NCI-H1694 treated with DMSO at 0.1 percent for 48 hours (cell line): ENCODE measurements at regions not wholly inside any gene's neighbourhood (a gene's known extent, or its start where the extent isn't known, plus 50 kb on each side); places are given as distances from the start of the nearest gene placed in this dataset.

ENCODE experiments used
- DNase-seq: peaks from one replicate; lab custom pipeline; 2025; lab: John Stamatoyannopoulos, UW

- no peak for DNase-seq
Measured at GRCh38 chr12:105705235-105705634, 374.7 kb downstream of the C12orf75 start.

GRCh38 chr12:105705765-105706164 lies 375.3 kb downstream of the C12orf75 start:
- DNase-seq, result peak; percentile 42

DNA sequence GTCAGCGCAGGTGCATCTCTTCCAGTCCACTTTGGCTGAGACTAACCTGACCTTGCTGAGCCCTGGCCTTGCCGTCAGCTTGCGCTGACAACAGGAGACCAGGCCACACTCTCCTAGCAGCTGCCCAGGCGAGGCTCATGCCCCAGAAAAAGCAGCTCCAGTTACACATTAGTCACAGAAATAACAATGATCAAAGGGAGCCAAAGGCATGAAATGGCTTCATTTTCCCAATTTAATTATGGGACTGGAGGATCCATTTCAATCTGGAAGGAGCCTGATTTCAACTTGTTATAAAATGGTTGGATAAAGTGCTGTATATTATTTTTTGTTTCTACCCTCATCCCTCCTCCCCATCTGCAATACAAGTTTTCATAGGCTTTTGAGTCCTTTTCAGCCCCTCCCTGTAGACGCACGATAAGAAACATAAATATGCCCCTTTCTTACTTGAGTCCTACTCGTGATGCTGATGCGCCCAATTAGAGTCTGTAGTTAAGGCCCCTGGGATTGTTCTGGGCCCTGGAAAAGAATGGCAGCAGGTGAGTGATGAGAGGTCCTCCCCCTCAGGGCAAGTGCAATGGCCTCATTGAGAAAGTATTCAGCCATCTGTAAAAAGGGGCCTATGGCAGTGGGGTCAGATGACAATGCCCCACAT lies 376.0 kb downstream of the C12orf75 start:
- DNase-seq, result no peak

DNA sequence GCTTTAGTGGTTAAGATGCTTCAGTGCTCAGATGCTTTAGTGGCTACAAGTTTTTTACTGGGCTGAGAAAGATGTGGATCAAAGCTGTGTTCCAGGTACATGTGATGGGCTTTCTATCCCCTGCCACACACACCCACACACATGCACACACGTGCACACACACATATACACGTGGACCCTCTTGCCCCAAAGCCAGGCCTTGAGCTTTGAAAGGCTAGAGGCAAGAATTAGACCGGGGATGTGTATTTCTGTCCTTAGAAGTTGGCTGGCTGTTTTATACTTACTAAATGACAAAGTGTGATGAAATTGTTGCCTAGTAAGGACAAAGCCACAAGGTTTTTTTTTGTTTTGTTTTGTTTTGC lies 376.5 kb downstream of the C12orf75 start:
- no peak for DNase-seq

- no peak for DNase-seq
Measured at GRCh38 chr12:105713606-105714305, 383.3 kb downstream of the C12orf75 start.

DNA sequence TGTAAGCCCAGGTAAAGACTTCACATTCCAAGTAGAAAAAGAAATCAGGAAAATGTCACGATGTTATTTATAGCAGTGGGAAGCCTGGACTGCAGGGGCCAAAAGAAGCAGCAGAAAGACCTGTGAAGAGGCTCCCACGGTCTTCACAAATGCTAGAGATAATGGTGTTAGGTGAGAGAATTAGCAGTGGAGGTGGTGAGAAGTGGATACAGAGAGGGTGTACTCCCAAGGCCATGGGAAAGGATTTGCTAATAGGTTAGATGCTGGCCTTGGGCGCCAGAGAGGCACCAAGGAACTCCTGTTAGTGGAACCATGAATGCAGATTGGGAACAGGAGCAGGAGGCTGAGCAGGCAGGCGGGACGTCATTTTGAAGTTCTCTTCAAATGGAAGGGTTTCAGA lies 386.1 kb downstream of the C12orf75 start:
- no peak for DNase-seq

DNA sequence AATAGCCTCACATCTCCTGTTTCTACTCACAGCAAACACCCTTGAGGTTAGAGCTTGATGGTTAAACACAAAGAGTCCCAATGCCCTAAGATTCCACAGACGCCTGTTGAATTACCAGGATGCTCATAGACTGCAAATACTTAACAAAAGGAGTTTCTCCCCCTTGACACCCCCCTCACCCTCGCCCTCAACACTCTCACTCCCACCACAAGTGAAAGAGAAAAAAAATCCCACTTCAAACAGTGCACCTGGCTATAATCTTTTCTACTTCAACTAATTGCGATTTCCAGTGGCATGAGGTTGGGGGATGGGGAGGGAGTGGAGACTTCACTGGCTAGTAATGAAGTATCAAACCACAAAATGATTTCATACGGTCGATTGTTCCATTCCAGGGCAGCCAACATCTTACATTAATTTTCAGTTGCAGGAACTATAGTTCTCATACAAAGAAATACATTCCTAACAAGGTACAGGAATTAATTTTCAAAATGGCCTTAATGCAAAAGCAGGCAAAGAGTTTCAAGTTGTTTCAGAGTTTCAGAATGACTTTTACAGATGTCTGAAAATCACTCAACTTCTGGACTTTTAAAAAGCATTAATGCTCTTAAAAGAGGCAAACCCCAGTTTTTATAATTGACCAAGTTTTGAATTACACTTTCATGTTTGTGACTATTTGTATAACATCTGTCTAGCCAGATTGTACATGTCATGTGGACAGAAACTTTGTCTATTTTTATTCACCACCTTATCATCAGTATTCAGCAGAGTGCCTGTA lies 390.7 kb downstream of the C12orf75 start:
- DNase-seq, result peak; percentile 7

- DNase-seq, result no peak
Measured at GRCh38 chr12:105721891-105722290, 391.4 kb downstream of the C12orf75 start.

DNA sequence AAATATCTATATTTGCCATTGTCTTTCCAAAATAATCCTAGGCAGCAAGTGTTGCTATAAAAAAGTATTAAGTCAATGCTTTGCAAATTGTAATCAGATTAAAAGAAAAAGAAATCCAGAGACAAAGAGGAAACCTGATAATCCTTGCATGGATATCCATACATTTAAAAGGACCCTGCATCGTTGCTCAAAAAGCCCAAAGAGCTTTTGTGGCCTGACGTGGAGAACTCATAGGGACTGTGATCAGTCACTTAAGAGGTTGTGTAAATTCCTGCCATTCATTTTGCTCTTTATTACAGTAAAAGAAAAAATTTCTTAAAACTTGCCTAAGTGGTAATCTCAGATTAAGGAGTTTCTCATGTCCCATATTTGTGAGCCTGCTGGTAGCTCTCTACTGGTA lies 392.6 kb downstream of the C12orf75 start:
- no peak for DNase-seq

DNA sequence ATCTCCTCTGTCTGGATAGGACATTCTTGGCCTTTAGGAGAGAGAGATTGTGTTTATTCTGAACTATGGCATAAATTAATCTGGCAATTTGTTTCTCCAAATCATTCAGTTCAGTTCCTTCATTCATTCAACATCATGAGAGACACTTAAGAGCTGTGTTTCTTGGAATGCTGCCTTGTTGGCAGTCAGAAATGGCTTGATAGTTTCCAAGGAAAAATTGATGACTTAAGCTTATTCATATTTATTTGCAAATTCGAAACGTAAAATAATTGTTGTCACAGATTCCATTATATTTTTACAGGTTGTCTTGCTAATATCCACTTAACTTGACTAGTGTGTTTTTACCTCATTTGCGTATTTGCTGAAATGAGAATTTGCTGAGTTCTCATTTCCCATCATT lies 393.0 kb downstream of the C12orf75 start:
- no peak for DNase-seq

DNA sequence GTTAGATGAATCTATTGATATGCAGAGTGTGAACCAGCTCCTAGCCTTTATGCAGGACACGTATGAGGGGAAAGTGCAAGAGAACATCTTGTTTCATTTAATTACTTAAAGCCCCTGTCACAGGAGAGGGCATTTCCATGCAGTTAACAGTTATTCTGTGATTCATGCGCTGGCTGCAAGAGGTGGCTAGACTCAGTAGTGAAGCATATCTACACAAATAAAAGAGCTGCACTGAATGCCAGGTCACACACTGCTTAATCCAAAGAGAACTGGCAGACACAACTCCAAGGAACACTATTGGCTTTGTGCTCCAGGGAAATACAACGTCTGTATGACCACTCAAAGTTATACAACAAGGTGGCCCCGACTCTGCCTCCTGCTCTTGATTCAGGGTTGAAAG lies 394.1 kb downstream of the C12orf75 start:
- no peak for DNase-seq

DNA sequence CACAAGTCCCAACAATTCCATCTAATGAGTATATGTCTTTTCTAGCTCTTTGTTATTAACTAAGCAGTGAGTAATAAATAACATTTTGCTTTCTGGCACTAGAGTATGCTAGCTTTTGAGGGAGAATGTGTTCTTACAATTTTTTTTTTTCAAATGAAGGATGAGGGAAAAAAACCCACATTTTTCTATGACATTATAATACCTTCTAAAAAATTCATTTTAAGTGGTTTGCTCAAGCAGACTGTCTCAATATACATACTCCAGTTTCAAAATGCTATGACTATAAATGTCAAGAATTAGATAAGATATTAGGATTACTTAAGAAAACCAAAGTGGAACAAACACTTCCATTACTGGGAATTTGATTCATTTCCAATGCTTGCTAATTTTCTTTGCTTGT lies 394.6 kb downstream of the C12orf75 start:
- no peak for DNase-seq

- no peak for DNase-seq
Measured at GRCh38 chr12:105729181-105729771, 398.8 kb downstream of the C12orf75 start.

GRCh38 chr12:105729926-105730325 lies 399.4 kb downstream of the C12orf75 start:
- DNase-seq, result no peak

DNA sequence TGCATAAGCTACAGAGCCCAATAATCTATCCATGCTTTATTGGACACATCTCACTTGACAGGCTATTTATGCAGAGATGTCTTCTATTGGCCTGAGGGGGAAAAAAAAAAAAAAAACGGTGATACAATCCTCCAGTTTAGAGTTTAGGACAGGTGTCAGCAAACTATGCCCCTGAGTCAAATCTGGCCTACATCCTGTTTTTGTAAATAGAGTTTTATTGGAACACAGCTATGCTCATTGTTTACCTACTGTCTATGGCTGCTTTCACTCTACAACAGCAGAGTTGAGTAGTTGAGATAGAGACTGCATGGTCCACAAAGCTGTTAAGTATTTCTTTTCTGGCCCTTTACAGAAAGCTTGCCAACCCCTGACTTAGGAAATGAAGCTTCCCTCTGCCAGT lies 403.1 kb downstream of the C12orf75 start:
- DNase-seq, result no peak

DNA sequence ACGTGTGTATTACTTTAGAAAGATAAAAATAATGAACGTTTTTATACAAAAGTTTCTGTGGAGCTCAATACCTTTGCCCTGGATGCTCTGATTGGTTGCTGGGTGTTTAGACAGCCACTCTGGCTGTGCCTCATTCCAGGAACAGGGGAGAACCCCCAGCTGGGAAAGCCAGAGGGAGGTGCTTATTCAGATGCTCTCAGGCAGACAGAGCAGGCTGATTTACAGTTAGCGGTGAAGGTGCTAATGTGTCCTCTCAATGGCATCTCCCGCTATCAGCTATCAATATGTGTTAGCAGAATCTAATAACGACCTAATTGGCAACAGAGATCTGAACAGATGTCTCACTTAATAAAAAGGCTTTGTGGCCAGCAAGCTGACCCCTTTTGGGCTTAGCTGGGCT lies 402.3 kb downstream of the NUAK1 start:
- DNase-seq, result no peak

GRCh38 chr12:105738051-105738450 lies 400.7 kb downstream of the NUAK1 start:
- DNase-seq, result no peak

DNA sequence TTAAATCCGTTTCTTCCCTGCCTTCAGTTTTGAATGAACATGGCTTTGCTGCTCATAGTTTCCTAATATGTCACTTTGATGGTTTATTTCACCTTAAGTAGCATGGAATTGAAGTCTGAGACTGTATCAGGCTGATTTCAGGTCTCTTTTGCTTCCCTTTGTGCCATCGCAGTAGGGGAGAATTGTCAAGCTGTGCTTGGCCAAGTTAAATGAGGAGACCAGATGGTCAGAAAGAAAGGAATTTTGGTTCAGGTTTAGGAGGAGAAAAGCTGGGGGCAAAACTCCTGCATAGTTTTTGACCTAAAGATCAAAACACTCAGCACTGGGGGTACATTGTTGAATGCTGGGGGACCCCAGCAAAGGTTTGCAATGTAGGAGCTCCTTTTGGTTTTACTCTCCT lies 398.4 kb downstream of the NUAK1 start:
- DNase-seq, result peak; percentile 29

DNA sequence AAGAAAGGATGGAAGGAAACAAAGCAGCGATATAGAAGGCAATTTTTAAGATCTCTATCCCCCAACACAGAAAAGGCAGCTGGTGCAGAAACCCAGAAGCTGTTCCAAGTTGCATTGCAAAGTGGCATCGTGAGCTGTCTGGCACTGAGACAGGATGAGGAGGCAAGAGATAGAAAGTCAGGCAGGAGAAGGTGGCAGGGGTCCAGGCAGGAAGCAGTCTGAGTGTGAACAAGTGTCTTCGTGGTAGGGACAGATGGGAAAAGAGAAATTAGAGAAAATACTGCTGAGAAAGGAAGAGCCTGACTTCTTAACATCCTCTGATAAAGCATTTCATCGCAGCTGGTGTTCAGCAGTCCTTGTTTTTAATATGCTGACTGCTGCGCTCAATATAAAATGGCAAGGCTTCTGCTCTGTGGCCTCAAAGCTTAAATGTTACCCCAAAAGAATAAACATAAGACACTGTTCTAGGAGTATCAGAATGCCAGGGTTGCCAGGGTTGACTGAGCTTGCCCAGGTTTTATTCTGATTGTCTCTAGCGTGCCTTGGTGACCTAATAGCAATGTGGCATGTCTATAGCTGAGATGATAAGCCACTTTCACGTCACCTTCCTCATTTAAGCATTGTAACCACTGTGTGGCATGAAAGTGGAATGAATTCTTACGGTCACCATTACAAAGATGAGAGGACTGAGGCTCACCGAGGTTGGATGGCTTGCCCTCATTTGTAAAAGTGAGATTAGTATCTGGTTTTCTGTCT lies 397.6 kb downstream of the NUAK1 start:
- DNase-seq, result peak; percentile 66

GRCh38 chr12:105741786-105742566 lies 396.8 kb downstream of the NUAK1 start:
- DNase-seq, result peak; percentile 75

DNA sequence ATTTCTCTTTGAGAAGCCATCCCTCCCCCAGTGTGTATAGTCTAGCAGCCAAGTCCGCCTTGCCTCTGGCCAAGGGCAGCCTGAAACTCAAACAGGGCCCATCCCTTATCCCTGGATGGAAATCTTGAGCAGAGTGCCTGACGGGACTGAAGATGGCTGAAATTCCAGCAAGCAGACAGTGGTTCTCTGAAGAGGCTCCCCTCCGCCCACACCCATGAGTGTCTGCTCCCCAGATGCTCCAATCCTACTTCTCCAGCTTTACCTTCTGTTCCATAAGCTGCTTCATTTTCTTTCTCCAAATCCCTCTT lies 396.2 kb downstream of the NUAK1 start:
- DNase-seq, result peak; percentile 19
